ENCODE measurements at regions not wholly inside any gene's neighbourhood (a gene's known extent, or its start where the extent isn't known, plus 50 kb on each side); places are given as distances from the start of the nearest gene placed in this dataset.

- TF ChIP-seq CTCF (IDR thresholded peaks at IDR 0.05) (no peak), POLR2A (IDR thresholded peaks at IDR 0.05) (no peak)
Observed at GRCh38 chr18:70398076-70398475, 109.2 kb downstream of the SOCS6 start.
